GM23338 (cell line): ENCODE measurements at regions not wholly inside any gene's neighbourhood (a gene's known extent, or its start where the extent isn't known, plus 50 kb on each side); places are given as distances from the start of the nearest gene placed in this dataset.

Experiments
- ATAC-seq: fragments of 200-7000 bp; cut with Tn5 transposase; 3 replicates; pipeline ENCODE4 v1.9.1; 2020
- DNase-seq: peaks from one replicate; pipeline ENCODE4 v3.0.0-alpha.2; 2015; ENCODE audit warnings: low spot score
- H2AFZ ChIP-seq: fragments of 200-600 bp; sonication (generic); 2 replicates; pipeline ENCODE4 v1.8.0; 2016; ENCODE audit warnings: antibody characterized with exemption, mild to moderate bottlenecking, moderate library complexity
- H3F3A ChIP-seq: fragments of 200-600 bp; sonication (generic); replicated peaks from 2 replicates; pipeline ENCODE4 v1.8.0; 2017; ENCODE audit warnings: antibody characterized with exemption, mixed run types, low read depth
- H3K27ac ChIP-seq: fragments of 200-600 bp; sonication (generic); 2 replicates; pipeline ENCODE4 v1.6.1; 2016; ENCODE audit warnings: low read depth
- H3K27me3 ChIP-seq: fragments of 200-600 bp; sonication (generic); 2 replicates; pipeline ENCODE4 v1.8.0; 2016; ENCODE audit warnings: mild to moderate bottlenecking, mixed run types, moderate library complexity; ENCODE audit not compliant: insufficient read depth
- H3K36me3 ChIP-seq: fragments of 200-600 bp; sonication (generic); 2 replicates; pipeline ENCODE4 v1.8.0; 2016; ENCODE audit warnings: mild to moderate bottlenecking; ENCODE audit not compliant: insufficient read depth
- H3K4me1 ChIP-seq: fragments of 200-600 bp; sonication (generic); 2 replicates; pipeline ENCODE4 v1.8.0; 2016; ENCODE audit warnings: mild to moderate bottlenecking, moderate library complexity; ENCODE audit not compliant: insufficient read depth
- H3K4me2 ChIP-seq: fragments of 200-600 bp; sonication (generic); 2 replicates; pipeline ENCODE4 v1.7.1; 2017; ENCODE audit warnings: mixed run types
- H3K4me3 ChIP-seq: fragments of 200-600 bp; sonication (generic); 2 replicates; pipeline ENCODE4 v1.6.1; 2016; ENCODE audit warnings: mixed run types
- H3K79me2 ChIP-seq: fragments of 200-600 bp; sonication (generic); replicated peaks from 2 replicates; pipeline ENCODE4 v1.8.0; 2017; ENCODE audit warnings: mild to moderate bottlenecking; ENCODE audit not compliant: insufficient read depth
- H3K9me2 ChIP-seq: fragments of 200-600 bp; sonication (generic); 2 replicates; pipeline ENCODE4 v1.8.0; 2017; ENCODE audit not compliant: insufficient read depth
- H4K20me1 ChIP-seq: fragments of 200-600 bp; sonication (generic); replicated peaks from 2 replicates; pipeline ENCODE4 v1.8.0; 2017; ENCODE audit warnings: mild to moderate bottlenecking; ENCODE audit not compliant: insufficient read depth
- H3K27ac Mint-ChIP-seq: 2 replicates; pipeline ENCODE4 v1.8.0; 2020; ENCODE audit warnings: inconsistent platforms, mild to moderate bottlenecking, moderate library complexity, mixed read lengths
- H3K27me3 Mint-ChIP-seq: 3 replicates; pipeline ENCODE4 v1.8.0; 2022; ENCODE audit warnings: low read depth, mild to moderate bottlenecking, moderate library complexity, mixed read lengths, inconsistent platforms; ENCODE audit not compliant: insufficient read depth, poor library complexity
- H3K36me3 Mint-ChIP-seq: 3 replicates; pipeline ENCODE4 v1.8.0; 2021; ENCODE audit warnings: low read depth, mild to moderate bottlenecking, inconsistent platforms, moderate library complexity, mixed read lengths
- H3K4me1 Mint-ChIP-seq: 3 replicates; pipeline ENCODE4 v1.8.0; 2020; ENCODE audit warnings: mild to moderate bottlenecking, inconsistent platforms, mixed read lengths
- H3K4me3 Mint-ChIP-seq: 3 replicates; pipeline ENCODE4 v1.8.0; 2021; ENCODE audit warnings: moderate library complexity, mild to moderate bottlenecking, inconsistent platforms, mixed read lengths
- H3K9me3 Mint-ChIP-seq: 3 replicates; pipeline ENCODE4 v1.8.0; 2020; ENCODE audit warnings: moderate library complexity, mild to moderate bottlenecking, inconsistent platforms, mixed read lengths
- CREB1 ChIP-seq: fragments of 250-450 bp; sonication (Bioruptor Pico); IDR thresholded peaks from 2 replicates; pipeline ENCODE4 v1.5.0; 2020; ENCODE audit warnings: low read depth, mild to moderate bottlenecking, moderate library complexity
- EZH2 ChIP-seq: fragments of 200-600 bp; sonication (generic); IDR thresholded peaks from one replicate; pipeline ENCODE4 v1.8.0; 2017; ENCODE audit warnings: antibody characterized with exemption, mild to moderate bottlenecking, low read depth; ENCODE audit not compliant: unreplicated experiment
- EZH2phosphoT487 ChIP-seq: fragments of 200-600 bp; sonication (generic); IDR thresholded peaks from one replicate; pipeline ENCODE4 v1.8.1; 2018; ENCODE audit warnings: antibody characterized with exemption; ENCODE audit not compliant: unreplicated experiment
- JUNB ChIP-seq: IDR thresholded peaks from one replicate; pipeline ENCODE4 v1.6.1; 2016; ENCODE audit warnings: antibody characterized with exemption; ENCODE audit not compliant: unreplicated experiment
- POLR2AphosphoS5 ChIP-seq: IDR thresholded peaks from 2 replicates; pipeline ENCODE4 v1.6.1; 2016; ENCODE audit warnings: antibody characterized with exemption, low read depth
- REST ChIP-seq: IDR thresholded peaks from one replicate; pipeline ENCODE4 v1.6.1; 2018; ENCODE audit warnings: antibody characterized with exemption; ENCODE audit not compliant: unreplicated experiment
- ZNF331 ChIP-seq: fragments of 250-450 bp; sonication (Bioruptor Pico); IDR thresholded peaks from 2 replicates; pipeline ENCODE4 v1.5.0; 2020; ENCODE audit warnings: low read depth, mild to moderate bottlenecking, moderate library complexity
- ZNF462 ChIP-seq: fragments of 250-450 bp; sonication (Bioruptor Pico); IDR thresholded peaks from 2 replicates; pipeline ENCODE4 v1.5.0; 2020; ENCODE audit warnings: mild to moderate bottlenecking, moderate library complexity

- no peak for TF ChIP-seq ZNF462 (CRISPR knock-in tag)
- TF ChIP-seq EZH2phosphoT487 = no peak
Observed at GRCh38 chr20:60202046-60202445, 243.8 kb downstream of the CDH26 start (continued).

- Histone ChIP-seq H2AFZ (no peak overlapping the region), H4K20me1 (no peaks in the 10 kb centered on the region), H3K79me2 (no peaks in the 10 kb centered on the region), H3F3A (no peaks in the 10 kb centered on the region), H3K27me3 (no peaks in the 10 kb centered on the region), H3K27ac (no peak overlapping the region), H3K4me1 (no peaks in the 10 kb centered on the region), H3K4me2 (no peak overlapping the region), H3K4me3 (no peak overlapping the region), H3K36me3 (no peaks in the 10 kb centered on the region; the same call in none of the 2 replicates), H3K9me2 (no peaks in the 10 kb centered on the region)
- peaks cover 14% of the 10 kb centered on the region for H3K27me3 Mint-ChIP-seq
- peaks cover 4% of the 10 kb centered on the region; the same call in 1 of the 3 replicates for H3K9me3 Mint-ChIP-seq
- no peak for ATAC-seq
- no peak overlapping the region for H3K27ac Mint-ChIP-seq
- H3K4me1 Mint-ChIP-seq = peaks cover 7% of the 10 kb centered on the region
- DNase-seq = no peak
- no peak overlapping the region for H3K4me3 Mint-ChIP-seq
- no peaks in the 10 kb centered on the region for H3K36me3 Mint-ChIP-seq
- TF ChIP-seq CREB1 (CRISPR knock-in tag) = no peak
- TF ChIP-seq REST = no peak
- no peak for TF ChIP-seq JUNB
- no peak for TF ChIP-seq ZNF331 (CRISPR knock-in tag)
- no peak for TF ChIP-seq POLR2AphosphoS5
- TF ChIP-seq EZH2 = no peak
Observed at GRCh38 chr20:60203451-60203850, 245.2 kb downstream of the CDH26 start.
